ENCODE measurements at regions not wholly inside any gene's neighbourhood (a gene's known extent, or its start where the extent isn't known, plus 50 kb on each side); places are given as distances from the start of the nearest gene placed in this dataset.

DNA sequence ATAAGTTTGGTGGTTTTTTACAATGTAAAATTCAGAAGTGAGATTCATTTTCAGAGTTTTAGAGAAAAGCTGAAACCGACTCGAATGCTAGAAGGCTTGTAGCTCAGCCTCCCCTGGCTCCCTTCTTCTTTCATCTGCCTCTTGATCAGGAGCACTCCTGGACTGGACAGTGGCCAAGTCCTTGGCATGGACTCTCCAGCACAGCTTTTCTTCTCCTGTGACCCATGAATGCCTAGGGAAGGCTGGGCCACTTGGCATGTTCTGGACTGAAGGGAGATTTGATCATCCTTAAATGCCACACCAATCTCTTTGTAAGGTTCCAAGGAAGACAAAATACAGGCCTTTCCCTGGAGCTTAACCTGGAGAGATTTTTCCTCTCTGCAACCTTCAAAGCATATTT is 384.0 kb upstream of the SASH1 start:
- no peaks in the 10 kb centered on the region for H3K36me3 Mint-ChIP-seq
- no peak for ATAC-seq
- POLR2A ChIA-PET, result no interaction called here
- no peak overlapping the region for H3K27ac Mint-ChIP-seq
- CTCF ChIA-PET, result no interaction called here
- no peaks in the 10 kb centered on the region; the same call in 1 of the 2 replicates for H3K9me3 Mint-ChIP-seq
- no peaks in the 10 kb centered on the region for H3K27me3 Mint-ChIP-seq (ENCODE audit: low read depth)
- DNase-seq (ENCODE audit: low spot score), result no peak
- TF ChIP-seq MXD4 (CRISPR knock-in tag; IDR thresholded peaks at IDR 0.05; ENCODE audit: borderline replicate concordance) (no peak), CTCF (IDR thresholded peaks at IDR 0.05) (no peak), GRHL2 (CRISPR knock-in tag; IDR thresholded peaks at IDR 0.05; ENCODE audit: insufficient replicate concordance, severe bottlenecking) (no peak), KAT7 (CRISPR knock-in tag; IDR thresholded peaks at IDR 0.05; ENCODE audit: borderline replicate concordance) (no peak), TEAD4 (CRISPR knock-in tag; IDR thresholded peaks at IDR 0.05) (no peak), TEAD1 (CRISPR knock-in tag; IDR thresholded peaks at IDR 0.05) (no peak), ZNF532 (CRISPR knock-in tag; IDR thresholded peaks at IDR 0.05; ENCODE audit: borderline replicate concordance) (no peak), ZNF671 (CRISPR knock-in tag; IDR thresholded peaks at IDR 0.05) (no peak)
- TF ChIP-seq, protein P1, sequence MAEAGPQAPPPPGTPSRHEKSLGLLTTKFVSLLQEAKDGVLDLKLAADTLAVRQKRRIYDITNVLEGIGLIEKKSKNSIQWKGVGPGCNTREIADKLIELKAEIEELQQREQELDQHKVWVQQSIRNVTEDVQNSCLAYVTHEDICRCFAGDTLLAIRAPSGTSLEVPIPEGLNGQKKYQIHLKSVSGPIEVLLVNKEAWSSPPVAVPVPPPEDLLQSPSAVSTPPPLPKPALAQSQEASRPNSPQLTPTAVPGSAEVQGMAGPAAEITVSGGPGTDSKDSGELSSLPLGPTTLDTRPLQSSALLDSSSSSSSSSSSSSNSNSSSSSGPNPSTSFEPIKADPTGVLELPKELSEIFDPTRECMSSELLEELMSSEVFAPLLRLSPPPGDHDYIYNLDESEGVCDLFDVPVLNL (CRISPR knock-in tag; IDR thresholded peaks at IDR 0.05; ENCODE audit: borderline replicate concordance, low read depth), result no peak
- H3K4me1 Mint-ChIP-seq, result no peaks in the 10 kb centered on the region
- H3K4me3 Mint-ChIP-seq, result no peak overlapping the region

GRCh38 chr6:147961481-147962141 is 381.0 kb upstream of the SASH1 start:
- Mint-ChIP-seq H3K4me3 (no peak overlapping the region), H3K27me3 (ENCODE audit: low read depth) (no peaks in the 10 kb centered on the region), H3K9me3 (peaks cover 6% of the 10 kb centered on the region), H3K27ac (no peak overlapping the region), H3K36me3 (no peaks in the 10 kb centered on the region), H3K4me1 (no peaks in the 10 kb centered on the region)
- ChIA-PET CTCF (interaction anchor here (0.6 kb wide), 1 partner anchor 575 kb away, joined by 3 read pairs; no protein-coding TSS in a partner anchor), POLR2A (no interaction called here)
- TF ChIP-seq CREM (CRISPR knock-in tag; IDR thresholded peaks at IDR 0.05) (no peak), ZNF423 (CRISPR knock-in tag; IDR thresholded peaks at IDR 0.05) (no peak), ZNF317 (CRISPR knock-in tag; IDR thresholded peaks at IDR 0.05; ENCODE audit: borderline replicate concordance, low read depth) (no peak), CBFB (CRISPR knock-in tag; IDR thresholded peaks at IDR 0.05; ENCODE audit: low read depth) (no peak), ATF1 (CRISPR knock-in tag; IDR thresholded peaks at IDR 0.05) (no peak), HMGA2 (CRISPR knock-in tag; IDR thresholded peaks at IDR 0.05) (no peak), E2F1 (CRISPR knock-in tag; IDR thresholded peaks at IDR 0.05) (no peak), FOXK1 (CRISPR knock-in tag; IDR thresholded peaks at IDR 0.05) (no peak), ATF3 (CRISPR knock-in tag; conservative IDR thresholded peaks at IDR 0.05) (no peak), ZNF671 (CRISPR knock-in tag; IDR thresholded peaks at IDR 0.05) (no peak)
- TF ChIP-seq, protein P2, sequence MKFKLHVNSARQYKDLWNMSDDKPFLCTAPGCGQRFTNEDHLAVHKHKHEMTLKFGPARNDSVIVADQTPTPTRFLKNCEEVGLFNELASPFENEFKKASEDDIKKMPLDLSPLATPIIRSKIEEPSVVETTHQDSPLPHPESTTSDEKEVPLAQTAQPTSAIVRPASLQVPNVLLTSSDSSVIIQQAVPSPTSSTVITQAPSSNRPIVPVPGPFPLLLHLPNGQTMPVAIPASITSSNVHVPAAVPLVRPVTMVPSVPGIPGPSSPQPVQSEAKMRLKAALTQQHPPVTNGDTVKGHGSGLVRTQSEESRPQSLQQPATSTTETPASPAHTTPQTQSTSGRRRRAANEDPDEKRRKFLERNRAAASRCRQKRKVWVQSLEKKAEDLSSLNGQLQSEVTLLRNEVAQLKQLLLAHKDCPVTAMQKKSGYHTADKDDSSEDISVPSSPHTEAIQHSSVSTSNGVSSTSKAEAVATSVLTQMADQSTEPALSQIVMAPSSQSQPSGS (CRISPR knock-in tag; IDR thresholded peaks at IDR 0.05; ENCODE audit: borderline replicate concordance, low read depth), result no peak
- TF ChIP-seq, protein P3, sequence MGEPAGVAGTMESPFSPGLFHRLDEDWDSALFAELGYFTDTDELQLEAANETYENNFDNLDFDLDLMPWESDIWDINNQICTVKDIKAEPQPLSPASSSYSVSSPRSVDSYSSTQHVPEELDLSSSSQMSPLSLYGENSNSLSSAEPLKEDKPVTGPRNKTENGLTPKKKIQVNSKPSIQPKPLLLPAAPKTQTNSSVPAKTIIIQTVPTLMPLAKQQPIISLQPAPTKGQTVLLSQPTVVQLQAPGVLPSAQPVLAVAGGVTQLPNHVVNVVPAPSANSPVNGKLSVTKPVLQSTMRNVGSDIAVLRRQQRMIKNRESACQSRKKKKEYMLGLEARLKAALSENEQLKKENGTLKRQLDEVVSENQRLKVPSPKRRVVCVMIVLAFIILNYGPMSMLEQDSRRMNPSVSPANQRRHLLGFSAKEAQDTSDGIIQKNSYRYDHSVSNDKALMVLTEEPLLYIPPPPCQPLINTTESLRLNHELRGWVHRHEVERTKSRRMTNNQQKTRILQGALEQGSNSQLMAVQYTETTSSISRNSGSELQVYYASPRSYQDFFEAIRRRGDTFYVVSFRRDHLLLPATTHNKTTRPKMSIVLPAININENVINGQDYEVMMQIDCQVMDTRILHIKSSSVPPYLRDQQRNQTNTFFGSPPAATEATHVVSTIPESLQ (CRISPR knock-in tag; IDR thresholded peaks at IDR 0.05), result no peak
- TF ChIP-seq, protein P4, sequence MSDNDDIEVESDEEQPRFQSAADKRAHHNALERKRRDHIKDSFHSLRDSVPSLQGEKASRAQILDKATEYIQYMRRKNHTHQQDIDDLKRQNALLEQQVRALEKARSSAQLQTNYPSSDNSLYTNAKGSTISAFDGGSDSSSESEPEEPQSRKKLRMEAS (CRISPR knock-in tag; IDR thresholded peaks at IDR 0.05), result no peak
- DNase-seq (ENCODE audit: low spot score) (no peak), ATAC-seq (no peak)
